ENCODE measurements at regions not wholly inside any gene's neighbourhood (a gene's known extent, or its start where the extent isn't known, plus 50 kb on each side); places are given as distances from the start of the nearest gene placed in this dataset.

DNA sequence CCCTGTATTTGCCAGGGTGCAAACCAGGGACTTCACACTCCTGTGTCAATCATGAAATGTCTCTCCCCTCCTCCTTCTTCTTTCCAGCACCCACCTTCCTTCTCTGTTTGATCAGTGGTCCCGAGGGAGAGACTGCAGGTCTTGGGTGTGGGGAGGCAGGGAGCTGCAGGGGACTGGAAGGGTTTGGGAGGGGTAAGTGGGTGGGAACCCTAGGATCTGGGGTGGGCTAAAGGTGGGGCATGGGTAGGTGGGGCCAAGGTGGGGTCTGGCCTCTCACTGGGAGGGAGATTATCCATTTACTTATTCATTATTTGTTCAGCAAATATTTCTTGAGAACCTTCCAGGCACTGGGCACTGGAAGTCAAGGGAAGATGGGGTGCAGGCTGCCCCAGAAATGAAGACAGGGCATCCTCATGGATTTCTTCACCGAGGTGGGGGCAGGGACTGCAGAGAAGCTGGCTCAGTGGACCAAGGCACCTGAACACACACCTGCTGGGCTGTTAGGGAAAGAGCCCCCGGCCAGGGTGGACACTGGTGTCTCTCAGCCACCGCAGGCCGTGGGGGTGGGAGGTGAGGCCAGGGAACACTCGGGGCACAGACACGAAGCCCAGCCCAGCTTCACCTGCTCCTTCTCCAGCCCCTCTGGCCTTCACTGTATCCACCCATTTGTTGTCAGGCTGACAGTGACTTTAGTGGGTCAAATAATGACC lies 193.9 kb upstream of the C1orf174 start:
- TF ChIP-seq, protein P1, sequence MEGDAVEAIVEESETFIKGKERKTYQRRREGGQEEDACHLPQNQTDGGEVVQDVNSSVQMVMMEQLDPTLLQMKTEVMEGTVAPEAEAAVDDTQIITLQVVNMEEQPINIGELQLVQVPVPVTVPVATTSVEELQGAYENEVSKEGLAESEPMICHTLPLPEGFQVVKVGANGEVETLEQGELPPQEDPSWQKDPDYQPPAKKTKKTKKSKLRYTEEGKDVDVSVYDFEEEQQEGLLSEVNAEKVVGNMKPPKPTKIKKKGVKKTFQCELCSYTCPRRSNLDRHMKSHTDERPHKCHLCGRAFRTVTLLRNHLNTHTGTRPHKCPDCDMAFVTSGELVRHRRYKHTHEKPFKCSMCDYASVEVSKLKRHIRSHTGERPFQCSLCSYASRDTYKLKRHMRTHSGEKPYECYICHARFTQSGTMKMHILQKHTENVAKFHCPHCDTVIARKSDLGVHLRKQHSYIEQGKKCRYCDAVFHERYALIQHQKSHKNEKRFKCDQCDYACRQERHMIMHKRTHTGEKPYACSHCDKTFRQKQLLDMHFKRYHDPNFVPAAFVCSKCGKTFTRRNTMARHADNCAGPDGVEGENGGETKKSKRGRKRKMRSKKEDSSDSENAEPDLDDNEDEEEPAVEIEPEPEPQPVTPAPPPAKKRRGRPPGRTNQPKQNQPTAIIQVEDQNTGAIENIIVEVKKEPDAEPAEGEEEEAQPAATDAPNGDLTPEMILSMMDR (IDR thresholded peaks at IDR 0.05) = no peak
- no peak for TF ChIP-seq POLR2A (IDR thresholded peaks at IDR 0.05)
